ACC112 (cell line): ENCODE measurements at regions not wholly inside any gene's neighbourhood (a gene's known extent, or its start where the extent isn't known, plus 50 kb on each side); places are given as distances from the start of the nearest gene placed in this dataset.
A peak's percentile ranks its signal among the peaks of the same experiment; 100 is the strongest.

ENCODE experiments used
- H2AFZ ChIP-seq: fragments of 200-600 bp; sonication (generic); one replicate; pipeline ENCODE4 v1.6.0; 2017; ENCODE audit warnings: antibody characterized with exemption, low read length; ENCODE audit not compliant: unreplicated experiment
- H3K27ac ChIP-seq: fragments of 200-600 bp; sonication (generic); 2 replicates; pipeline ENCODE4 v1.5.1; 2014; ENCODE audit warnings: low read depth, mild to moderate bottlenecking, antibody characterized with exemption, low read length, moderate library complexity
- H3K27me3 ChIP-seq: fragments of 200-600 bp; sonication (generic); 2 replicates; pipeline ENCODE4 v1.6.1; 2014; ENCODE audit warnings: mild to moderate bottlenecking, antibody characterized with exemption, low read length, moderate library complexity, mixed read lengths; ENCODE audit not compliant: insufficient read depth
- H3K36me3 ChIP-seq: fragments of 200-600 bp; sonication (generic); 2 replicates; pipeline ENCODE4 v1.6.1; 2016; ENCODE audit warnings: mild to moderate bottlenecking, antibody characterized with exemption, low read length, moderate library complexity, mixed read lengths; ENCODE audit not compliant: insufficient read depth
- H3K4me1 ChIP-seq: fragments of 200-600 bp; sonication (generic); one replicate; pipeline ENCODE4 v1.6.1; 2016; ENCODE audit warnings: low read length, mixed read lengths; ENCODE audit not compliant: insufficient read depth, unreplicated experiment, control insufficient read depth
- H3K4me3 ChIP-seq: fragments of 200-600 bp; sonication (generic); 2 replicates; pipeline ENCODE4 v1.5.1; 2014; ENCODE audit warnings: mild to moderate bottlenecking, low read depth, low read length
- H3K79me2 ChIP-seq: fragments of 200-600 bp; sonication (generic); one replicate; pipeline ENCODE4 v1.6.0; 2016; ENCODE audit warnings: low read length; ENCODE audit not compliant: control insufficient read depth, unreplicated experiment, insufficient read depth

DNA sequence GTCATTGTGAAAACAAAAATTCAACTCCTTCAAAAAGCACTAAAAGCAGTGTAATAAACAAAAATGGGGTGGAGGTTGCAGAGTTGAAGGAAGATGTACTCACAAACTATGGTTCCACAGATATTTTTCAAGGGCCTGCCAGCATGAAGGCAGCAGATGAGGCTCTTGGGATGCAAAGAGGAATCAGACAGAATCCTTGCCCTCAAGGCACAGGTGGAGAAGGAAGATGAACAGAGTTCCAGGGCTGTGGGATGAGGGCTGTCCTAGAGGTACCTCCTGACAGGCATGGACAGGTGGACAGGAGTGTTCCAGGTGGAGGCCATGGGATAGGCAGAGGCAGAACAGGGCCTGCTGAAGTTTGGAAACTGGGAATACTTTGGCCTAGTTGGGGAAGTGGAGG, 140.5 kb upstream of the ANKH start:
- Histone ChIP-seq H3K4me1 (peaks cover 54% of the 10 kb centered on the region), H3K79me2 (no peaks in the 10 kb centered on the region), H3K27ac (no peak overlapping the region), H3K27me3 (no peaks in the 10 kb centered on the region), H2AFZ (no peak overlapping the region), H3K36me3 (no peaks in the 10 kb centered on the region), H3K4me3 (no peak overlapping the region)

- Histone ChIP-seq H3K27ac (no peak overlapping the region), H3K27me3 (no peaks in the 10 kb centered on the region), H3K4me3 (no peak overlapping the region), H2AFZ (no peak overlapping the region), H3K79me2 (no peaks in the 10 kb centered on the region), H3K36me3 (no peaks in the 10 kb centered on the region), H3K4me1 (peaks cover 54% of the 10 kb centered on the region)
These were observed 139.4 kb upstream of the ANKH start for GRCh38 chr5:15010936-15011335.

DNA sequence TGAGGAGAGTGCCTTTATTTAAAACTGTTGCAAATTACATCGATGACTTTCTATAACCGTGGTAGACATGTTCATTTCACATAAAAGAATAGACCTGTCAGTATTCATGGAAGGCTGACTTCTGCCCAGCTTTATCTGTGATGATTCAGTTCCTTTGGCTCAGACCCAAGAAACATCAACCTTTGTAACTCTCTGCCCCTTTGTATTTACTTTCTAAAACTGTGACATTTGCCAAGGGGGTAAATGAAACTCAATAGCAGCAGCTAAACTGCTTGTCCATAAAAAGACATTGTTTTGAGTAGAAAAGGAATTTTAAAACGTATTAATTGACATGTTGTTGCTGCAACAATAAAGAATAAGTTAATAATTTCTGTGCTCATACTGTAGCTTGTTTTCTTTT, 137.8 kb upstream of the ANKH start:
- Histone ChIP-seq H2AFZ (no peak overlapping the region), H3K27ac (peak overlapping the region; percentile 91), H3K36me3 (no peaks in the 10 kb centered on the region), H3K27me3 (no peaks in the 10 kb centered on the region), H3K4me3 (peak overlapping the region; percentile 62; the same call in 1 of the 2 replicates), H3K79me2 (no peaks in the 10 kb centered on the region), H3K4me1 (peaks cover 48% of the 10 kb centered on the region)

- peak overlapping the region; percentile 79 for H2AFZ ChIP-seq
- H3K4me1 ChIP-seq = peaks cover 45% of the 10 kb centered on the region
- no peaks in the 10 kb centered on the region for H3K36me3 ChIP-seq
- no peaks in the 10 kb centered on the region for H3K27me3 ChIP-seq
- H3K4me3 ChIP-seq = peak overlapping the region; percentile 62
- H3K79me2 ChIP-seq = no peaks in the 10 kb centered on the region
- H3K27ac ChIP-seq = peak overlapping the region; percentile 91
These were observed 137.3 kb upstream of the ANKH start for GRCh38 chr5:15008921-15009320.

GRCh38 chr5:15008476-15008875, 136.9 kb upstream of the ANKH start:
- H3K4me3 ChIP-seq = peak overlapping the region; percentile 62
- H3K79me2 ChIP-seq = no peaks in the 10 kb centered on the region
- H3K27me3 ChIP-seq = no peaks in the 10 kb centered on the region
- peaks cover 41% of the 10 kb centered on the region for H3K4me1 ChIP-seq
- H3K27ac ChIP-seq = peak overlapping the region; percentile 91
- H3K36me3 ChIP-seq = no peaks in the 10 kb centered on the region
- peak overlapping the region; percentile 79 for H2AFZ ChIP-seq

- 0 out of 2 replicates have a peak overlapping the region, but pooled peaks have one; percentile 91 for H3K27ac ChIP-seq
- H2AFZ ChIP-seq = no peak overlapping the region
- H3K27me3 ChIP-seq = no peaks in the 10 kb centered on the region
- H3K79me2 ChIP-seq = no peaks in the 10 kb centered on the region
- no peak overlapping the region; the same call in 1 of the 2 replicates for H3K4me3 ChIP-seq
- peaks cover 43% of the 10 kb centered on the region for H3K4me1 ChIP-seq
- H3K36me3 ChIP-seq = no peaks in the 10 kb centered on the region
These were observed 136.1 kb upstream of the ANKH start for GRCh38 chr5:15007646-15008045.

- no peaks in the 10 kb centered on the region for H3K79me2 ChIP-seq
- no peak overlapping the region for H3K27ac ChIP-seq
- no peaks in the 10 kb centered on the region for H3K27me3 ChIP-seq
- no peak overlapping the region for H3K4me3 ChIP-seq
- no peaks in the 10 kb centered on the region for H3K36me3 ChIP-seq
- H2AFZ ChIP-seq = no peak overlapping the region
- peaks cover 28% of the 10 kb centered on the region for H3K4me1 ChIP-seq
These were observed 132.9 kb upstream of the ANKH start for GRCh38 chr5:15004506-15004905.

- Histone ChIP-seq H2AFZ (no peak overlapping the region), H3K4me1 (peaks cover 20% of the 10 kb centered on the region), H3K27ac (no peak overlapping the region), H3K4me3 (no peak overlapping the region), H3K79me2 (no peaks in the 10 kb centered on the region), H3K36me3 (no peaks in the 10 kb centered on the region), H3K27me3 (peaks cover 7% of the 10 kb centered on the region; the same call in 1 of the 2 replicates)
These were observed 131.9 kb upstream of the ANKH start for GRCh38 chr5:15003511-15003920.

GRCh38 chr5:15002791-15003190, 131.2 kb upstream of the ANKH start:
- Histone ChIP-seq H3K36me3 (no peaks in the 10 kb centered on the region), H2AFZ (no peak overlapping the region), H3K4me1 (peaks cover 13% of the 10 kb centered on the region), H3K27ac (no peak overlapping the region), H3K4me3 (no peak overlapping the region), H3K79me2 (no peaks in the 10 kb centered on the region), H3K27me3 (peaks cover 14% of the 10 kb centered on the region; the same call in 1 of the 2 replicates)

DNA sequence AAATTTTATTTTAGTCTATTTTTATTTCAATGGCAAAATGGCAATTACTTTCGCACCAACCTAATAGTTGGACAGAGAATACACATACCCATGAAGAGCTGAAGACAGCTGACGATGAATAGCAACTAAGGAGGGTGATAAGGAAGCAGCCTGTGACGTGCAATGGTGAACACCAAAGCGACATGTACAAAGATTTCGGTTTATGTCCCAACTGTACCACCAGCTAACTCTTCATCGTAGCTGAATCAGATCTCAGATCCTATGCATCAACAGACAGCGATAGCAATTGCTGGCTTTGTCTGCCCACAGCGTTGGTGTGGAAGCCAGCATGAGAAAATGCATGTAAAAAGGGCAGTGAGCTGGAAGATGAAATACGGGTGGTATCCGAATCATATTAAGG, 130.6 kb upstream of the ANKH start:
- H3K27ac ChIP-seq = no peak overlapping the region
- no peak overlapping the region for H2AFZ ChIP-seq

DNA sequence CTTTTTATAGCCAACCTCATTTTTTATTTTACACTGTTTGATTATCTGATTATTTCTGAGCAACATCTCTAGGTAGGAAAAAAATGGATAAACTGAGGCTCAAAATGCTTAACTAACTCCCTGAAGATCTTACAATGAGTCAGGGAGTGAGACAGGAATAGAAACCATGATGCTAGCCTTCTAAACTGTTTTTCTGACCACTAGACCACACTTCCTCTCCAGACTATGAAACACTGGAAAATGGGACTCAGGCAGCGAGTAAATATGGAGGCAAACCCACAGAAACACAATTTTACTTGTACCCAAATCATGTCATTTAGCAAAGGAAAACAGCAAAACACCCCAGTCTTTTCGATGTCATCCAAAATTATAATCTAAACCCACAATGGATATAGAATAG, 129.9 kb upstream of the ANKH start:
- Histone ChIP-seq H3K27me3 (peaks cover 18% of the 10 kb centered on the region; the same call in 1 of the 2 replicates), H3K4me3 (no peak overlapping the region), H3K36me3 (no peaks in the 10 kb centered on the region), H2AFZ (no peak overlapping the region), H3K79me2 (no peaks in the 10 kb centered on the region), H3K27ac (no peak overlapping the region), H3K4me1 (peaks cover 7% of the 10 kb centered on the region)

More for the DNA sequence above, 130.6 kb upstream of the ANKH start:
- no peaks in the 10 kb centered on the region for H3K36me3 ChIP-seq
- H3K4me1 ChIP-seq = peaks cover 7% of the 10 kb centered on the region
- no peak overlapping the region for H3K4me3 ChIP-seq
- no peaks in the 10 kb centered on the region for H3K79me2 ChIP-seq
- H3K27me3 ChIP-seq = peaks cover 18% of the 10 kb centered on the region; the same call in 1 of the 2 replicates
